SK-N-MC (cell line): ENCODE measurements at regions not wholly inside any gene's neighbourhood (a gene's known extent, or its start where the extent isn't known, plus 50 kb on each side); places are given as distances from the start of the nearest gene placed in this dataset.

Experiments
- DNase-seq: peaks from one replicate; pipeline ENCODE4 v3.0.0-alpha.2; 2011; ENCODE audit warnings: low read depth, low spot score
- H3K27ac ChIP-seq: fragments of 200-600 bp; sonication (generic); 2 replicates; pipeline ENCODE4 v1.5.1; 2016; ENCODE audit warnings: mixed run types
- H3K36me3 ChIP-seq: fragments of 200-600 bp; sonication (generic); 2 replicates; pipeline ENCODE4 v1.6.1; 2017; ENCODE audit warnings: antibody characterized with exemption, low read length, mixed read lengths; ENCODE audit not compliant: insufficient read depth
- H3K4me3 ChIP-seq: fragments of 200-600 bp; sonication (generic); 2 replicates; pipeline ENCODE4 v1.5.1; 2016
- H3K9ac ChIP-seq: fragments of 200-600 bp; sonication (generic); 2 replicates; pipeline ENCODE4 v1.8.0; 2017; ENCODE audit warnings: mixed run types, mixed read lengths; ENCODE audit not compliant: insufficient read length
- H3K9me3 ChIP-seq: fragments of 200-600 bp; sonication (generic); 2 replicates; pipeline ENCODE4 v1.6.1; 2017; ENCODE audit warnings: low read depth, mild to moderate bottlenecking, antibody characterized with exemption, low read length, moderate library complexity, mixed read lengths
- EZH2 ChIP-seq: fragments of 200-600 bp; sonication (generic); IDR thresholded peaks from one replicate; pipeline ENCODE4 v1.6.1; 2017; ENCODE audit warnings: antibody characterized with exemption
- FOXP2 ChIP-seq: optimal IDR thresholded peaks from 2 replicates; pipeline ENCODE3; 2011; ENCODE audit warnings: mild to moderate bottlenecking, moderate library complexity; ENCODE audit not compliant: insufficient read depth; ENCODE audit errors: extremely low read length, control extremely low read depth
- POLR2AphosphoS5 ChIP-seq: IDR thresholded peaks from 2 replicates; pipeline ENCODE4 v1.6.1; 2012; ENCODE audit warnings: mild to moderate bottlenecking, low read depth, low read length, borderline replicate concordance

DNA sequence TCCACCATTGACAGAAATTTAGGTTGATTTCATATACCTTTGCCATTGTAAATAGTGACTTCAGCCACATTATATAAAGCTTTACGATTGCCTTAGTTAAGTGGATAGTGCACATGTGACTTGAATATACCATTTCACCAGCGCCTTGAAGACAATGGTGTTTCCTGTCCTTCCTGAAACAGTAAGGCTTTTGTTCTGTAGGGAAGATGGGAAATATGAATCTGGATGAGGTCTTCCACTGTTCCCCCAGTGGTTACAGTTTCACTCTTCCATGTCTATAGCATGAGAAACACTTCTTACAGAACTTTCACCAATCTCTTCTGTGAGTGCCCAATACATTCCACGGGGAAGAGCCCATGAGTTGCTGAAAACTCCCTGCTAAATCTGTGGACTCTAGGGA, 240.5 kb downstream of the TRIB2 start:
- Histone ChIP-seq H3K36me3 (no peaks in the 10 kb centered on the region), H3K9ac (no peak overlapping the region), H3K27ac (no peak overlapping the region), H3K4me3 (no peak overlapping the region), H3K9me3 (no peaks in the 10 kb centered on the region; the same call in 1 of the 2 replicates)
- TF ChIP-seq EZH2 = no peak
- TF ChIP-seq POLR2AphosphoS5 = no peak
- no peak for TF ChIP-seq FOXP2
- DNase-seq = no peak

DNA sequence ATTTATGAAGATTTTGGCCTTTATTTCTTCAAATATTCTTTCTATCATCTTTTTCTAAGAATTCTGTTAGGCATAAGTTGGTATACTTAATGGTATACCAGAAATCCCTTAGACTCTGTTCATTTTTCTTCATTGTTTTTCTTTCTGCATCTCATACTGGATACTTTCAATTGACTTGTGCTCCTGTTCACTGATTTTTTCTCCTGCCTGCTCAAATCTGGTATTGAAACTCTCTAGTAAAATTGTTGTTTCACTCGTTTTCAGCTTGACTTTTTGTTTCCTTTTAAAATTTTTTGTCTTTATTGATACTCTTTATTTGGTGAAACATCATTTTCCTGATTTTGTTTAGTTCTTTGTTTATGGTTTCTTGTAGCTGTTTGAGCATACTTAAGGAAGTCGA, 243.2 kb downstream of the TRIB2 start:
- H3K36me3 ChIP-seq = no peaks in the 10 kb centered on the region

DNA sequence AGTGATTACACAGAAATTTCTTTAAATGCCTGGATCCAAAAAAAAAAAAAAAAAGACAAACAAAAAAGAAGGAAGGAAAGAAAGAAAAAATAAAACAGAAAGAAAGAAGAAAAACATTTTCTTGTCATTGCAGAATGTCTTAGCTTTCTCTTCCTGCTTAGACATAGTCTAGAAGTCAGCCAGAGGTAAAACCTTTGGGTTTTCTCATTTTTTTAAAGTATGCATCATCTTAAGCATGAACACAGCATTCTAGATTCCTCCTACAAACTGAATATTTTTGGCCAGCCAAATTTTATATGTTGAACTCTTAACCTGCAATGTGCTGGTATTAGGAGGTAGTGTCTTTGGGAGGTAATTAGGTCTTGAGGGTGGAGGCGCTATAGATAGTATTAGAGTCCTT, 243.9 kb downstream of the TRIB2 start:
- H3K9me3 ChIP-seq = no peaks in the 10 kb centered on the region
- H3K27ac ChIP-seq = no peak overlapping the region
- DNase-seq = no peak
- H3K9ac ChIP-seq = no peak overlapping the region
- no peaks in the 10 kb centered on the region for H3K36me3 ChIP-seq
- TF ChIP-seq FOXP2 = no peak
- TF ChIP-seq EZH2 = no peak
- no peak for TF ChIP-seq POLR2AphosphoS5
- H3K4me3 ChIP-seq = no peak overlapping the region

More for the DNA sequence above, 243.2 kb downstream of the TRIB2 start:
- TF ChIP-seq EZH2 (no peak), POLR2AphosphoS5 (no peak), FOXP2 (no peak)
- Histone ChIP-seq H3K27ac (no peak overlapping the region), H3K9ac (no peak overlapping the region), H3K9me3 (no peaks in the 10 kb centered on the region), H3K4me3 (no peak overlapping the region)
- DNase-seq = no peak

DNA sequence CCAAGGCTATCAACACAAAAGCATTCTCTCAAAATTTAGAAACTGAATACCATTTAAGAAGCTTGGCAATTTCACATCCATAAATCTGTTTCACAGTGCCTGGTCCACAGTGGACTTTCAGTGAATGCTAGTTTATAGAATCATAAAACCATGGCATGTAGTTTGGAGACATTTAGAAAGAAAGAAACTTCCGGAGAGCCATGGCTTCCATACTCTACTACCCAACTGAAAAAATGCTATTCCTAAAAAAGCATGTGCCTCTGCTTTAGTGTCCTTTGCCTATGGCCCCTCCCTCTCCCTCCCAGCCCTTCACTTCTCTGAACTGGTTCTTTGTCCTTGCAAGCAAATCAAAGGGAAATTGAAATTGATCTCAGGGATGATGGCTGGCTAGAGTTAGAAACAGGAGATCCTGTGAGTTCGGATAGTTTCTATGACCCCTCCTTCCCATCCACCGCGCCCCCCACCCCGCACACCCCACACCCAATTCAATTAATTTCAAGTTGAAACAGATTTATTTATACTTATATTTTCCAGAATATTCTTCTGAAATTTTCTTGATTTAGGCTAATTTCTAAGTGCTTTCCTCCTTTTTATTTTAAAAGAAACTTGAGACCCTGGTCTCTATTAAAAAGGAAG, 248.3 kb downstream of the TRIB2 start:
- no peaks in the 10 kb centered on the region for H3K9me3 ChIP-seq
- H3K27ac ChIP-seq = no peak overlapping the region
- H3K4me3 ChIP-seq = no peak overlapping the region
- no peak overlapping the region for H3K9ac ChIP-seq
- no peak for DNase-seq
- TF ChIP-seq POLR2AphosphoS5 = no peak
- no peak for TF ChIP-seq FOXP2
- no peak for TF ChIP-seq EZH2
- H3K36me3 ChIP-seq = no peaks in the 10 kb centered on the region

DNA sequence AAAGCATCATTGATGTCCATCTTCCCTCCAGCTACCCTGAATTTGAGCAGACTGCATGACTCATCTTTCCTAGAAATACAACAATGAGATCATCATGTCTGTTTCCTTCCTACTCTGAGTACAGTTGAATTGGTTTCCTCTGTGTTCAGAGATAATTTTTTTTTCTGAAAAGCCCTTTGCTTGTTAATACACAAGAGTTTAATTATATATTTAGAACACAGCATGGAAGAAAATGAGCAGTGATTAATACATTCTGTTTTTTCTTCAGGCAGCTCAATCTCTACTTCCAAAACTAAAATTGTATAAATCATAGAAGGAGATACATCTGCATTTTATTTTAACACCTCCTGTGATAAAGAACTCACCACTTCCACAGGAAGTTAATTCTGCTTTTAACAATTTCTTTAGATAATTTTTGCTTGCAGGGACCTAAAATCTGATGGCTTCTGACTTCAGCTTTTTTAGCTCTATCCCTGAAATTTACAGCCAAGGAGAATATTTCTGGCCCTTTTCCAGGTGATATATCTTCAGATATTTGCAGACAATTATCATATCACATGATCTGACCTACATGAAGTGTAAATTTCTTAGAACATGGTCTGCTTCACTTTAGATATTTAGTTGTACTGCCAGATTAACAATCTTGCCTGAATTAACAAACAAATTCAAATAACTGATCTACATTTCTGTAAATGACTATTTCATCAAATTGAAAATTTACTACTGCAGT, 249.0 kb downstream of the TRIB2 start:
- no peak overlapping the region for H3K27ac ChIP-seq
- H3K9ac ChIP-seq = no peak overlapping the region
- TF ChIP-seq FOXP2 = no peak
- TF ChIP-seq EZH2 = no peak
- TF ChIP-seq POLR2AphosphoS5 = no peak
- H3K9me3 ChIP-seq = no peaks in the 10 kb centered on the region
- no peaks in the 10 kb centered on the region for H3K36me3 ChIP-seq
- H3K4me3 ChIP-seq = no peak overlapping the region
- DNase-seq = no peak

DNA sequence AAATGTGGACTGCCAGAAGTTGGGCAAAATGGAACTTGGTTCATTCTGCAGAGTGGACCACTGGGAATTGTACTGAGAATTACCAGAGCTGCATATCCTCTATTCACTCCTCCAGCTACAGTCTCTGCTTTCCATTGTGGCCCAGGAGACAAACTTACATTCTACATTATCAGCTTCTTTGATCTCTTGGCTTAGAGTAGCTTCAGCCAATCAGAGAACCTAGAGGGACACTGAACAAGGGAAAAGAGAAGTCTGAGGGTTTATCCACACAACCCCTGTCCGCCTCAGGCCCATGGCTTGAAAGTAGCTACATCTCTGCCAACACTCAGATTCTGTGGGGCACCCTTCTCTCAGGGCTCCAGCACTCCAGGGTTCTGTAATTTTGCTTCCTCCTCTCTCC, 251.1 kb downstream of the TRIB2 start:
- TF ChIP-seq POLR2AphosphoS5 (no peak), EZH2 (no peak), FOXP2 (no peak)
- no peak overlapping the region for H3K4me3 ChIP-seq

DNA sequence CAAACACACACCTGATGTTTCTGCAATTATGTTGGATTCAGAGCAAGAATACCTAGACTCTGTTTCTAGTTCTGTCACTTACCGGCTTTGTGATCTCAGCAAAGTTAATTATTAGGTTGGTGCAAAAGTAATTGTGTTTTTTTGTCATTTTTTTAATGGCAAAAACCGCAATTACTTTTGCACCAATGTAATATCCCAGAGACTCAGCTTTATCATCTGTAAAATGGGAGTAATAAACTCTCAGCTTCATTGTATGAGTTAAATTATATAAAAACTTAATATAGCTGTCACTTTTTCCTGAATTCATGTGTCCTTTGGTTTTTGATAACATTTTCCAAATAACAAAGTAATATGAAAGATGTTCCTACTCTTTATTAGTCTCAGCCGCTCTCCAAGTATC, 251.7 kb downstream of the TRIB2 start:
- Histone ChIP-seq H3K27ac (no peak overlapping the region), H3K9ac (no peak overlapping the region), H3K9me3 (no peaks in the 10 kb centered on the region), H3K4me3 (no peak overlapping the region), H3K36me3 (no peaks in the 10 kb centered on the region)
- no peak for DNase-seq
- TF ChIP-seq POLR2AphosphoS5 = no peak
- no peak for TF ChIP-seq FOXP2
- no peak for TF ChIP-seq EZH2

More for the DNA sequence above, 251.1 kb downstream of the TRIB2 start:
- Histone ChIP-seq H3K9ac (no peak overlapping the region), H3K27ac (no peak overlapping the region), H3K9me3 (no peaks in the 10 kb centered on the region), H3K36me3 (no peaks in the 10 kb centered on the region)
- no peak for DNase-seq

DNA sequence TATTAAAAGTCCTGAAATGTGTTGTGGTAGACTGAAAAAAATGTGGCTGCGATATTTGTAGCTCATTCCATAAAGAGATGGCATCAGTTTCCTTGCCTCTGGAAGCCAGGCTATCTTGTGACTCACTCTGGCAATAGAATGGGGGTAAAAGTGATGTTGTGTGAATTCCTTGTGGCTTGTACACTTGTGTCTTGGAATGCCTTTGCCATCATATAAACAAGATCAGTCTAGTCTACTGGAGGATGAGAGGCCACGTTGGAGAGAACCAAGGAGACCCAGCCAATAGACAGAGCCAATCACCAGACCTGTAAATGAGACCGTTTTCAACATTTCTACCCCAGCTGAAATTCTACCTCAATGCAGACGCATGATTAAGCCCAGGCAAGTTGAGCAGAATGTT, 254.1 kb downstream of the TRIB2 start:
- DNase-seq = no peak
- Histone ChIP-seq H3K27ac (no peak overlapping the region), H3K9me3 (no peaks in the 10 kb centered on the region), H3K4me3 (no peak overlapping the region), H3K36me3 (no peaks in the 10 kb centered on the region), H3K9ac (no peak overlapping the region)
- TF ChIP-seq POLR2AphosphoS5 = no peak
- TF ChIP-seq EZH2 = no peak
- TF ChIP-seq FOXP2 = no peak
